Neural crest cell (in vitro differentiated cells): ENCODE measurements at regions not wholly inside any gene's neighbourhood (a gene's known extent, or its start where the extent isn't known, plus 50 kb on each side); places are given as distances from the start of the nearest gene placed in this dataset.
A peak's percentile ranks its signal among the peaks of the same experiment; 100 is the strongest.

Source experiments
- DNase-seq: peaks from one replicate; pipeline ENCODE4 v3.0.0; 2021; ENCODE audit warnings: low read depth, mixed read lengths, low spot score
- H3K27ac Mint-ChIP-seq: one replicate; pipeline ENCODE4 v1.8.0; 2021; ENCODE audit warnings: mild to moderate bottlenecking, mixed read lengths; ENCODE audit not compliant: unreplicated experiment
- H3K27me3 Mint-ChIP-seq: 2 replicates; pipeline ENCODE4 v1.8.0; 2021; ENCODE audit warnings: low read depth, mild to moderate bottlenecking, mixed read lengths
- H3K36me3 Mint-ChIP-seq: 2 replicates; pipeline ENCODE4 v1.8.0; 2021; ENCODE audit warnings: low read depth, mild to moderate bottlenecking, mixed read lengths
- H3K4me1 Mint-ChIP-seq: 2 replicates; pipeline ENCODE4 v1.8.0; 2021; ENCODE audit warnings: mixed read lengths
- H3K4me3 Mint-ChIP-seq: one replicate; pipeline ENCODE4 v1.8.0; 2021; ENCODE audit warnings: mild to moderate bottlenecking, mixed read lengths
- H3K9me3 Mint-ChIP-seq: 2 replicates; pipeline ENCODE4 v1.8.0; 2021; ENCODE audit warnings: mixed read lengths
- CTCF ChIP-seq: fragments of 200-600 bp; sonication (generic); conservative IDR thresholded peaks from 2 replicates; pipeline ENCODE4 v1.5.0; 2021; ENCODE audit warnings: antibody characterized with exemption, mild to moderate bottlenecking

GRCh38 chr3:55329849-55330248, 157.3 kb downstream of the WNT5A start:
- peaks cover 3% of the 10 kb centered on the region for H3K9me3 Mint-ChIP-seq
- H3K27me3 Mint-ChIP-seq: no peaks in the 10 kb centered on the region
- H3K36me3 Mint-ChIP-seq: no peaks in the 10 kb centered on the region
- no peak overlapping the region for H3K4me3 Mint-ChIP-seq
- no peak for TF ChIP-seq CTCF
- no peaks in the 10 kb centered on the region for H3K4me1 Mint-ChIP-seq
- DNase-seq: no peak
- no peak overlapping the region for H3K27ac Mint-ChIP-seq

DNA sequence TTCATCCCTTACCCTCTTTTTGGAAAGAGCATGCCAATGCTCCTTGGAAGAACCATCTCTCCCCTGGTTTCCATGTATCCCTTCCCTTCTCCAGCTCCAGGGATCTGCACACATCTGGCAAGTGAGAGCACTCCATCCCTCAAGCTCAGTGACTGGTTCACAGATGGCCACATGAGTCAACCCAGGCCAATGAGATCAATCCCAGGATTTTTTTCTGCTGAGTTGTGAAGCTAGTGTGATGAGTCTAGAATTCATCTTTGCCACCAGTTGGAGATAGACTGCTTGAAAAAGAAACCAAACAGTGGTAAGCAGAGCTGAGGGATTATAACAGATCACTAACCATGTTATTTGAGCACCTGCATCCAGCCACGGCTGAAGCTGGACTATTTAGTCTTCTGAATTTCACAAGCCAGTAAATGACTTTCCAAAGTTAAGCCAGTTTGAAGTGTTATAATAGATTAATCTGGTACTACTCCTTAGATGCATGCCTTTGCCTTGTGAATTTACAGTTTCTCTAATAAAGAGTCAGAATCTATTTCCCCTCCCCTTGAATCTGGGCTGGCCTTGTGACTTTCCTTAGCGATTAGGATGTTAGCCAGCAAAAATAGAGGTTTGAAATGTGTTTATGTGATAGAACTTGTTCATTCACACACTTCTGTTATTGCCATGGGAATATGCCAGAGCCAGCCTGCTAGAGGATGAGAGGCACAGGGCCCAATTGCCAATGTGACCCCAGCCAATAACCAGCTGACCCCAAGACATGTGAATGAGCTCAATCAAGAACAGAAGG, 159.8 kb downstream of the WNT5A start:
- no peak for TF ChIP-seq CTCF
- H3K4me1 Mint-ChIP-seq: no peaks in the 10 kb centered on the region

DNA sequence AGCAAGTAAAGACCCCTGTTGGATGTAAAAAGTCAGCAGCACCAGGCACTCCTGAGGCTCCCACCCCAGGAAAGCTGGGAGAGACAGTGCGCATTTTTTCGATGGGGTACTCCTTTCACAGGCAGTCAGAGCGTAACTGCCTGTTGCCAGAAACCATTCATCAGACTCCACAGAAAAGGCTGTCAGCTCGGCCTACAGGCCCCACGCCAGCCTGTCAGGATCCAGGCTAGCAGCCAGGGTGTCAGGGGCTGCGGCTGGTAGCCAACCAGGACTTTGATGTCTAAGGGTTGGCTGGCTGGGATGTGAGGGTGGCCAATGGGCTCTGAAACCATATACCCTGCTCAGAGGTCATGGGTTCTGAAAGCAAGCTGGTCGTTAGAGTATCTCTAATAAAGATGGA, 164.5 kb downstream of the WNT5A start:
- no peak for DNase-seq
- Mint-ChIP-seq H3K27ac (no peak overlapping the region), H3K36me3 (no peaks in the 10 kb centered on the region), H3K27me3 (no peaks in the 10 kb centered on the region), H3K9me3 (peaks cover 4% of the 10 kb centered on the region), H3K4me1 (no peaks in the 10 kb centered on the region), H3K4me3 (no peak overlapping the region)
- no peak for TF ChIP-seq CTCF

More for the DNA sequence above, 159.8 kb downstream of the WNT5A start:
- Mint-ChIP-seq H3K27ac (peak overlapping the region; percentile 85), H3K27me3 (no peaks in the 10 kb centered on the region), H3K36me3 (no peaks in the 10 kb centered on the region), H3K4me3 (no peak overlapping the region), H3K9me3 (no peaks in the 10 kb centered on the region)
- DNase-seq: no peak

- Mint-ChIP-seq H3K27me3 (no peaks in the 10 kb centered on the region), H3K9me3 (peaks cover 4% of the 10 kb centered on the region), H3K36me3 (no peaks in the 10 kb centered on the region), H3K27ac (peak overlapping the region; percentile 46), H3K4me3 (no peak overlapping the region), H3K4me1 (no peaks in the 10 kb centered on the region)
- no peak for TF ChIP-seq CTCF
- no peak for DNase-seq
Observed at GRCh38 chr3:55320928-55321327, 166.2 kb downstream of the WNT5A start.

- no peak overlapping the region for H3K27ac Mint-ChIP-seq
- TF ChIP-seq CTCF: no peak
- DNase-seq: no peak
- H3K36me3 Mint-ChIP-seq: no peaks in the 10 kb centered on the region
- no peak overlapping the region for H3K4me3 Mint-ChIP-seq
- H3K9me3 Mint-ChIP-seq: peaks cover 2% of the 10 kb centered on the region
- H3K27me3 Mint-ChIP-seq: no peaks in the 10 kb centered on the region
- no peaks in the 10 kb centered on the region for H3K4me1 Mint-ChIP-seq
Observed at GRCh38 chr3:55315396-55315795, 171.7 kb downstream of the WNT5A start.
